ENCODE measurements at regions not wholly inside any gene's neighbourhood (a gene's known extent, or its start where the extent isn't known, plus 50 kb on each side); places are given as distances from the start of the nearest gene placed in this dataset.
"Not testable (repeated sequence)": the region's sequence is repeated elsewhere in the genome, so short reads cannot be mapped to it uniquely, and the experiment has no call there.

DNA sequence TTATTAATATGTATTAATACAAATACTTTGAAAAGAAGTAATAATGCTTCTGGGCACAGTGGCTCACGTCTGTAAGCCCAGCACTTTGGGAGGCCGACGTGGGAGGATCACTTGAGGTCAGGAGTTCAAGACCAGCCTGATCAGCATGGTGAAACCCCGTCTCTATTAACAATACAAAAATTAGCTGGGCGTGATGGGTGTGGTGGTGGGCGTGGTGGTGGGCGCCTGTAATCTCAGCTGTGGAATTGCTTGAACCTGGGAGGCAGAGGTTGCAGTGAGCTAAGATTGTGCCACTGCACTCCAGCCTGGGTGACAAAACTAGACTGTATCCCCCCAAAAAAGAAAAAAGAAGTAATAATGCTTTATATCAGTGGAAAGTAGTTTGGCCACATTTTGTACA is 137.2 kb downstream of the HAUS1 start:
- H3K4me3 ChIP-seq (ENCODE audit: low read length in 2 of 2); ATAC-seq (ENCODE audit: low FRiP score); H3K27me3 ChIP-seq (ENCODE audit: control insufficient read depth in 1 of 2, insufficient read depth in 2 of 2, low read length in 1 of 2); intact Hi-C loops (cut with DNase I); DNase-seq; H3K4me1 ChIP-seq (ENCODE audit: control insufficient read depth in 1 of 2, insufficient read depth in 2 of 2, low read length in 2 of 2); H3K27ac ChIP-seq (ENCODE audit: low read depth in 1 of 2, low read length in 2 of 2); H3K9me3 ChIP-seq (ENCODE audit: control insufficient read depth, low read length); H3K36me3 ChIP-seq (ENCODE audit: control insufficient read depth in 1 of 2, insufficient read depth in 2 of 2, low read length in 1 of 2): not testable (repeated sequence)
- 97 to 99% methylated on average over 7 of the region's 7 CpGs for WGBS, 2 donors

DNA sequence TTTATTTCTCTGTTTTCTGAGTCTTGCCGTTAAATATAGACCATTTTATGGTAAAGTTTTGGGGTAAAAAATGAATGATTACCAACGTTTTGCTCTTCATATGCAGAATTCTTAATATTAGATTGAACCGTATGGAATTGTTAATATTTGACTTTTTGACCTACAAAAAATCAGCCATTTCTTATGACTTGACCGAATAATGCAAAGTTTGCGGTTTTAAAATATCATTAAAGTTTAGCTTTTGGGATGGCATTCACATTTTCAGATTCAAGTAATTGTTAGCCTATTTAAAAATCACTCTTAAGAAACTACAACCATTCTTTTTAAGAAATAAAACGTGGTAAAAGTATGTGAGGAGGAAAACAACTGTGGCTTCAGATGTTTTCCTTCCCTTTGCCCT is 138.0 kb downstream of the HAUS1 start:
- intact Hi-C loops (cut with DNase I): no loop called here
- WGBS, 2 donors: 91 to 93% methylated on average over 6 of the region's 6 CpGs
- H3K4me3 ChIP-seq (ENCODE audit: low read length in 2 of 2): no peak overlapping the region
- no peaks in the 10 kb centered on the region for H3K9me3 ChIP-seq (ENCODE audit: control insufficient read depth, low read length)
- no peak overlapping the region for H3K27ac ChIP-seq (ENCODE audit: low read depth in 1 of 2, low read length in 2 of 2)
- no peaks in the 10 kb centered on the region for H3K36me3 ChIP-seq (ENCODE audit: control insufficient read depth in 1 of 2, insufficient read depth in 2 of 2, low read length in 1 of 2)
- no peaks in the 10 kb centered on the region for H3K27me3 ChIP-seq (ENCODE audit: control insufficient read depth in 1 of 2, insufficient read depth in 2 of 2, low read length in 1 of 2)
- no peaks in the 10 kb centered on the region for H3K4me1 ChIP-seq (ENCODE audit: control insufficient read depth in 1 of 2, insufficient read depth in 2 of 2, low read length in 2 of 2)
- ATAC-seq (ENCODE audit: low FRiP score) (no peak), DNase-seq (no peak)

DNA sequence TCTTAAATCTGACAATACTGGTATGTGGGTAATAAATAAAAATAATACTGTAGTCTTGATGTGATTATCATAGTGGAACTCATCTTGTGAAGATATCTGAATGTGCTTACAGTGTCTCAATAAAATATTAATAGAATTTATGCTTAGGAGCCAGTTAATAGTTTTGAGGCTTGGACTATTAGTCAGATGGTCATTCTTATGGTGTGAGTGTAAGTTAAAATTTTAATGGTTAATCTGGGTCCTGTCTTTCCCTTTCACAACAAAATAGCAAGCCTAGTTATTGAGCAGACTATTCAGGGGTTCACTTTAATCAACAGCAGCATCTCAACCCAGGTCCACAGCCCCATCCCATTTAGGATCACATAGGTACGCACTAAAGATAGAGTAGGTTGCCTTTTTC is 138.9 kb downstream of the HAUS1 start:
- Histone ChIP-seq H3K9me3 (ENCODE audit: control insufficient read depth, low read length) (no peaks in the 10 kb centered on the region), H3K4me1 (ENCODE audit: control insufficient read depth in 1 of 2, insufficient read depth in 2 of 2, low read length in 2 of 2) (no peaks in the 10 kb centered on the region), H3K36me3 (ENCODE audit: control insufficient read depth in 1 of 2, insufficient read depth in 2 of 2, low read length in 1 of 2) (no peaks in the 10 kb centered on the region), H3K27ac (ENCODE audit: low read depth in 1 of 2, low read length in 2 of 2) (no peak overlapping the region), H3K4me3 (ENCODE audit: low read length in 2 of 2) (no peak overlapping the region), H3K27me3 (ENCODE audit: control insufficient read depth in 1 of 2, insufficient read depth in 2 of 2, low read length in 1 of 2) (no peaks in the 10 kb centered on the region)
- intact Hi-C loops (cut with DNase I): no loop called here
- ATAC-seq (ENCODE audit: low FRiP score): no peak
- no peak for DNase-seq
- 53 to 54% methylated on average over 1 of the region's 1 CpG for WGBS, 2 donors

DNA sequence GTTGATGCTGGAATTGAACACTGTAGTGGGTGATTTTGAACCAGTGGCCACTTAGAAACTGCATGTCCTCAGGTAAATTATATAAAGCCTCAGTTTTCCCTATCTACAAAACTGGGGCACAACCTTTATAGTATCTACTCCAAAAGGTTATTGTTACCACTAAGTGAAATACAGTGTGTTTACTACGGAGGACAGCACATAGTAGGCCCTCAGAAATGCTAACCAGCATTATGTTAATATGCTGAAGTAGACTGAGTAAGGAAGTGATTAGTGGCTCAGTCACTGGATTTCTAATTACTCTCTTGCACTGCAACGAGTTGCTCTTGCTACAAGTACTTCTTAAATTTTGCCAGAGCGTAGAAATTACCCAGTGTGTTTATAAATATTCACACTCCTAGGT is 139.5 kb downstream of the HAUS1 start:
- intact Hi-C loops (cut with DNase I): no loop called here
- no peak for ATAC-seq (ENCODE audit: low FRiP score)
- no peaks in the 10 kb centered on the region for H3K36me3 ChIP-seq (ENCODE audit: control insufficient read depth in 1 of 2, insufficient read depth in 2 of 2, low read length in 1 of 2)

DNA sequence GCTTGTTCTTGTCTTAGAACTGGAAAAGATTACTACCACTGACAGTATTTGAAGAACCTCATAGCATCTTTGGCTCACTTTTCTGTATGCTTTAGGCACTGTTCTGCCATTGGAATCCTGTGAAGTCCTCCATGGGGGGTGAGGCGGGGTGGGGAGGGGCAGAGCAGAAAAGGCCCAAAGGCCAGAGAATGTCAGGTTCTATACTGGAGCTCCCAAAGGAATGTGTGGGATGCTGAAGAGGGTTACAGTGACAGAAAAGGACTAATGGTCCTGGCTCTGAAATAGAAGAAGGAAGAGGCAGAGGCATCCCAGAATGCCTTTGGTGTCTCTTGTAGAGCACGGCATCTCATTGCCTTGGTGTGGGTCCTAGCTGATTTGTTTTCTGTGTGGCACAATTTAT is 141.9 kb downstream of the HAUS1 start:
- Histone ChIP-seq H3K36me3 (ENCODE audit: control insufficient read depth in 1 of 2, insufficient read depth in 2 of 2, low read length in 1 of 2) (no peaks in the 10 kb centered on the region), H3K4me1 (ENCODE audit: control insufficient read depth in 1 of 2, insufficient read depth in 2 of 2, low read length in 2 of 2) (peaks cover 0 to 7% of the 10 kb centered on the region in 2 donors), H3K27ac (ENCODE audit: low read depth in 1 of 2, low read length in 2 of 2) (no peak overlapping the region), H3K4me3 (ENCODE audit: low read length in 2 of 2) (no peak overlapping the region), H3K9me3 (ENCODE audit: control insufficient read depth, low read length) (no peaks in the 10 kb centered on the region), H3K27me3 (ENCODE audit: control insufficient read depth in 1 of 2, insufficient read depth in 2 of 2, low read length in 1 of 2) (no peaks in the 10 kb centered on the region)
- intact Hi-C loops (cut with DNase I): no loop called here
- WGBS, 2 donors: 77 to 80% methylated on average over 2 of the region's 2 CpGs
- DNase-seq (no peak), ATAC-seq (ENCODE audit: low FRiP score) (no peak)

More for the DNA sequence above, 139.5 kb downstream of the HAUS1 start:
- H3K9me3 ChIP-seq (ENCODE audit: control insufficient read depth, low read length): no peaks in the 10 kb centered on the region
- no peak for DNase-seq
- no peaks in the 10 kb centered on the region for H3K27me3 ChIP-seq (ENCODE audit: control insufficient read depth in 1 of 2, insufficient read depth in 2 of 2, low read length in 1 of 2)
- 88 to 90% methylated on average over 3 of the region's 3 CpGs for WGBS, 2 donors
- no peak overlapping the region for H3K4me3 ChIP-seq (ENCODE audit: low read length in 2 of 2)
- no peaks in the 10 kb centered on the region for H3K4me1 ChIP-seq (ENCODE audit: control insufficient read depth in 1 of 2, insufficient read depth in 2 of 2, low read length in 2 of 2)
- no peak overlapping the region for H3K27ac ChIP-seq (ENCODE audit: low read depth in 1 of 2, low read length in 2 of 2)

DNA sequence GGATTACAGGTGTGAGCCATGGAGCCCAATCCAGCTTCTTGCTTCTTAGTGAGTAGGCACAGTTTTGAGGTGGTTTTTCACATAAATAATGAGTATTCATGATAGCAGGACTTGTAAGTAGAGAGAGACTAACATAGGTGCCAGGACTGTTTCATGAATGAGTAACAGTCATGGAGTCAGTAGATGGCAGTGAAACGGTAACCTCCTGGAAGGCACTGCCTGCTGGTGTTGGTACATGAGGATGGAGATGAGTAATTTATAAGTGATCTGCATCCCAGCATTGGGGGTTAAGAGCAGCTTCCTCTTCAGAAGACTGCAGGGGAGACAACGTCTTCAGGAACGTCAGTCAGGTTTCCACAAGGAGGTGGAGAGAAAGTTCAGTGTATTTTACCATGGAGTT is 143.8 kb downstream of the HAUS1 start:
- Histone ChIP-seq H3K9me3 (ENCODE audit: control insufficient read depth, low read length) (no peaks in the 10 kb centered on the region), H3K27me3 (ENCODE audit: control insufficient read depth in 1 of 2, insufficient read depth in 2 of 2, low read length in 1 of 2) (no peaks in the 10 kb centered on the region), H3K36me3 (ENCODE audit: control insufficient read depth in 1 of 2, insufficient read depth in 2 of 2, low read length in 1 of 2) (no peaks in the 10 kb centered on the region), H3K27ac (ENCODE audit: low read depth in 1 of 2, low read length in 2 of 2) (no peak overlapping the region), H3K4me3 (ENCODE audit: low read length in 2 of 2) (no peak overlapping the region), H3K4me1 (ENCODE audit: control insufficient read depth in 1 of 2, insufficient read depth in 2 of 2, low read length in 2 of 2) (peaks cover 0 to 7% of the 10 kb centered on the region in 2 donors)
- 92 to 97% methylated on average over 3 of the region's 3 CpGs for WGBS, 2 donors
- intact Hi-C loops (cut with DNase I): no loop called here
- ATAC-seq (ENCODE audit: low FRiP score): no peak
- no peak for DNase-seq

DNA sequence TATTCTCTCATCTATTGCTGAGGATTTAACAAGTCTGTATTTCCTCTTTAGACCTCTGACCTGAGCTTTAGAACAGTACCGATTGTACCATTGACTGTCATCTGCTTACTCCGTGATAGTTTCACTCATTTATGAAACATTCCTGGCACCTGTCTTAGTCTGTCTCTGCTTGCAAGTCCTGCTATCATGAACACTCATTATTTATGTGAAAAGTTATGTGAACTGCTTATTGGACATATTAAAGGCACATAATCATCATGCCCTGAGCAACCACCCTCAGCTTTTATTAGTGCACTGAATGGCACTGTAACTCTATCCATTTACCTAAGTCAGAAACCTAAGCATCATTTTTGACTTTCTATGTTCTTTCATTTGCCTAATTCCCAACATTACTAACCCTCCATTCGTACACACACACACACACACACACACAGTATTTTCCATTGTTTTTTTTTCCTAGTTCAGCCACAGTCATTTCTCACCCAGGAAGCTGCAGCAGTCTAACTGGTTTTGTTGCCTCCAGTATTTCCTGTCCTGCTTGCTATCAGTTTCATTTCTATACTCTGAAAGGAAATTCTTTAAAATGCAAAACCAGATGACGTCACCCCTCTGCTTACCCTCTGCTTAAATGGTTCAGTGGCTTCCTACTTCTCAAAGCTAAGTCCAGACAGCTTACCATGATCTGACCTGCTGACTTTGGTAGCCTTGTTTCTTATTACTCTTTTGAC is 146.1 kb downstream of the HAUS1 start:
- Histone ChIP-seq H3K36me3 (ENCODE audit: control insufficient read depth in 1 of 2, insufficient read depth in 2 of 2, low read length in 1 of 2) (no peaks in the 10 kb centered on the region), H3K27ac (ENCODE audit: low read depth in 1 of 2, low read length in 2 of 2) (no peak overlapping the region), H3K4me3 (ENCODE audit: low read length in 2 of 2) (no peak overlapping the region), H3K4me1 (ENCODE audit: control insufficient read depth in 1 of 2, insufficient read depth in 2 of 2, low read length in 2 of 2) (peaks cover 3 to 10% of the 10 kb centered on the region in 2 donors), H3K27me3 (ENCODE audit: control insufficient read depth in 1 of 2, insufficient read depth in 2 of 2, low read length in 1 of 2) (no peaks in the 10 kb centered on the region), H3K9me3 (ENCODE audit: control insufficient read depth, low read length) (no peaks in the 10 kb centered on the region)
- intact Hi-C loops (cut with DNase I): loop anchor here (5.0 to 10.0 kb wide), 2 partner anchors 78 to 155 kb away; a partner anchor contains a TSS
- DNase-seq: no peak
- peak; percentile 44 for ATAC-seq (ENCODE audit: low FRiP score)
- 24 to 30% methylated on average over 4 of the region's 4 CpGs for WGBS, 2 donors

DNA sequence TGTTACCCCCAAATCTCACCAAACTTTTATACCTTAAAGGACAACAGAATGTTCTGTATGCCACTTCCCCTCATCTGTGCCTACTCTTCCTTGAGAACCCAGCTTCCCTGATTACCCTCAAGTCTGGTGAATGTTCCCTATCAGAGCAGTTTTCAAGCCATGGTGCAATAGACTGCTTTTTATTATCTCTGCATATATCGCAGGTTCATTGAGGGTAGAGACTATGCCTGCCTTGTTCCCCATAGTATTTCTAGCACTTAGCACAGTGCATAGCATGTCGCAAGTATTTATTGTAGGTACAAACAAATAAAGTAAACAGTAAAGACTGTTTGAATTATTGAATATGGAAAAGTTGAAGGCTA is 146.6 kb downstream of the HAUS1 start:
- ATAC-seq (ENCODE audit: low FRiP score): no peak
- intact Hi-C loops (cut with DNase I): loop anchor here (5.0 to 10.0 kb wide), 2 partner anchors 78 to 154 kb away; a partner anchor contains a TSS

DNA sequence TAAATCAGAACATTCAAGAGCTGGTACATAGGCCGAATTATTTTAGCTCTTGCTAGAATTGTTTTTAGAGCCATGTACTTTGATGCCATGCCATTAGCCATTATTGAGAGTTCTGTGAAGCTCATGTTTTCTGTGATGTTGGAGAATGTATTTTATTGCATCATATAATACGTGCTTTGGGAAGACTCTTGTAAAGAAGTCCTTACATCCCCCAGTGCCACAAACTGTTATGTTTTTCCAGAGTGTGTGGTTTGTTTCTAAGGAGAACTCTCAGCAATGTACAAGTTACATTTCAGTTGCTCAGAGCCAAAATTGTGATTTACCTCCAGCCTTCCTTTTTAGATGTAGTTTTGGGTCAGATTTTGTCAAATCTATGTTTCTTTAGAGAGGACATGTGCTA is 148.6 kb downstream of the HAUS1 start:
- intact Hi-C loops (cut with DNase I): loop anchor here (5.0 to 10.0 kb wide), 2 partner anchors 80 to 152 kb away; a partner anchor contains a TSS
- H3K27me3 ChIP-seq (ENCODE audit: control insufficient read depth in 1 of 2, insufficient read depth in 2 of 2, low read length in 1 of 2): no peaks in the 10 kb centered on the region
- 38 to 47% methylated on average over 2 of the region's 2 CpGs for WGBS, 2 donors

More for the DNA sequence above, 146.6 kb downstream of the HAUS1 start:
- H3K27me3 ChIP-seq (ENCODE audit: control insufficient read depth in 1 of 2, insufficient read depth in 2 of 2, low read length in 1 of 2): no peaks in the 10 kb centered on the region
- WGBS, 2 donors: 55 to 70% methylated on average over 2 of the region's 2 CpGs
- DNase-seq: no peak
- H3K4me3 ChIP-seq (ENCODE audit: low read length in 2 of 2): no peak overlapping the region
- no peak overlapping the region for H3K27ac ChIP-seq (ENCODE audit: low read depth in 1 of 2, low read length in 2 of 2)
- no peaks in the 10 kb centered on the region for H3K36me3 ChIP-seq (ENCODE audit: control insufficient read depth in 1 of 2, insufficient read depth in 2 of 2, low read length in 1 of 2)
- peaks cover 3 to 10% of the 10 kb centered on the region in 2 donors for H3K4me1 ChIP-seq (ENCODE audit: control insufficient read depth in 1 of 2, insufficient read depth in 2 of 2, low read length in 2 of 2)
- no peaks in the 10 kb centered on the region for H3K9me3 ChIP-seq (ENCODE audit: control insufficient read depth, low read length)

More for the DNA sequence above, 148.6 kb downstream of the HAUS1 start:
- DNase-seq: no peak
- Histone ChIP-seq H3K27ac (ENCODE audit: low read depth in 1 of 2, low read length in 2 of 2) (no peak overlapping the region), H3K36me3 (ENCODE audit: control insufficient read depth in 1 of 2, insufficient read depth in 2 of 2, low read length in 1 of 2) (no peaks in the 10 kb centered on the region), H3K4me3 (ENCODE audit: low read length in 2 of 2) (no peak overlapping the region), H3K9me3 (ENCODE audit: control insufficient read depth, low read length) (no peaks in the 10 kb centered on the region), H3K4me1 (ENCODE audit: control insufficient read depth in 1 of 2, insufficient read depth in 2 of 2, low read length in 2 of 2) (peaks cover 3 to 10% of the 10 kb centered on the region in 2 donors)
- no peak for ATAC-seq (ENCODE audit: low FRiP score)

Measured in aorta (tissue), 5 donors.